SU-DHL-6 (cell line): ENCODE measurements at regions not wholly inside any gene's neighbourhood (a gene's known extent, or its start where the extent isn't known, plus 50 kb on each side); places are given as distances from the start of the nearest gene placed in this dataset.

Experiments
- CTCF ChIP-seq: fragments of 200-600 bp; sonication (generic); IDR thresholded peaks from one replicate; pipeline ENCODE4 v1.5.1; 2017; ENCODE audit warnings: antibody characterized with exemption, mild to moderate bottlenecking, low read length, moderate library complexity; ENCODE audit not compliant: insufficient read depth, poor library complexity, severe bottlenecking
- EZH2phosphoT487 ChIP-seq: fragments of 200-600 bp; sonication (generic), shearing (Covaris generic); conservative IDR thresholded peaks from 2 replicates; pipeline ENCODE4 v1.6.1; 2018; ENCODE audit warnings: mild to moderate bottlenecking, antibody characterized with exemption, low read length, moderate library complexity, mixed read lengths

- TF ChIP-seq CTCF, result no peak
- no peak for TF ChIP-seq EZH2phosphoT487
Observed at GRCh38 chr2:47312491-47312850, 56.6 kb upstream of the EPCAM start.
